ENCODE measurements at regions not wholly inside any gene's neighbourhood (a gene's known extent, or its start where the extent isn't known, plus 50 kb on each side); places are given as distances from the start of the nearest gene placed in this dataset.

DNA sequence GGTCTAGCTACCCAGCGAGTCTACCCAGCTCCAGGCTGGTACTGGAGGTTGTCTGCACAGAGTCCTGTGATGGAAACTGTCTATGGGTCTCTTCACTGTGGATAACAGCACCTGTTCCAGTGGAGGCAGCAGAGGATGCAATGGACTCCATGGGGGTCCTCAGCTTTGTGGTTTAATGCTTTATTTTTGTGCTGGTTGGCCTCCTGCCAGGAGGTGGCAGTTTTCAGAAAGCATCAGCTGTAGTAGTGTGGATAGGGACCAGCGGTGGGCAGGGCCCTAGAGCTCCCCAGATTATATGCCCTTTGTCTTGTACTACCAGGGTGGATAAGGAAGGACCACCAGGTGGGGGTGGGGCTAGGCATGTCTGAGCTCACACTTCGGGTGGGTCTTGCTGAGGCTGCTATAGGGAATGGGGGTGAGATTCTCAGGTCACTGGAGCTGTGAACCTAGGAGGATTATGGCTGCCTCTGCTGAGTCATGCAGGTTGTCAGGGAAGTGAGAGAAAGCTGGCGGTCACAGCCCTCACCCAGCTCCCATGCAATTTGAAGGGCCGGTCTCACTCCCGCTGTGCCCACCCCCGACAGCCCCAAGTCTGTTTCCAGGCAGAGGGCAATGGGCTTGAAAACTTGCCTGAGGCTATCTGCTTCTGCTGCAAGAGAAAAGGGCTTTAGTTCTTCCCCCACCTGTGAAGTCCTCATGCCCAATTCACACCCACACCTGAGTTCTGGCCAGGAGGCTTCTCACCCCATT, 397.1 kb downstream of the TLE1 start:
- ChIA-PET POLR2A (interaction anchor here (0.6 kb wide), 1 partner anchor 74 kb away, joined by 5 read pairs; no protein-coding TSS in a partner anchor), CTCF (no interaction called here)

More for the DNA sequence above, 397.1 kb downstream of the TLE1 start:
- no peak for ATAC-seq
- Histone ChIP-seq H4K20me1 (ENCODE audit: control insufficient read depth, insufficient read depth) (no peaks in the 10 kb centered on the region), H3K9ac (ENCODE audit: control insufficient read depth, insufficient read depth, low read length) (no peak overlapping the region), H3K27me3 (replicated peaks in 1 of 2; ENCODE audit: control insufficient read depth in 2 of 2, insufficient read depth in 2 of 2, low read length in 1 of 2) (no peaks in the 10 kb centered on the region), H3K79me2 (ENCODE audit: control insufficient read depth, insufficient read depth, low read length) (no peaks in the 10 kb centered on the region), H3K27ac (ENCODE audit: control insufficient read depth, insufficient read depth) (no peak overlapping the region), H3K9me3 (replicated peaks; ENCODE audit: control insufficient read depth, insufficient read depth, low read length) (no peaks in the 10 kb centered on the region), H3K4me2 (ENCODE audit: control insufficient read depth, insufficient read depth) (no peak overlapping the region), H3K36me3 (ENCODE audit: control insufficient read depth in 2 of 2, insufficient read depth in 2 of 2, low read length in 1 of 2) (no peaks in the 10 kb centered on the region), H3K4me3 (no peak overlapping the region), H3K4me1 (ENCODE audit: control insufficient read depth, insufficient read depth, low read length) (no peaks in the 10 kb centered on the region), H2AFZ (ENCODE audit: control insufficient read depth, low read depth, low read length) (no peak overlapping the region)
- ChIA-PET RAD21 (ENCODE audit: unreplicated experiment) (no interaction called here), SMC1A (ENCODE audit: uncharacterized antibody, unreplicated experiment) (no interaction called here)
- no peak for TF ChIP-seq NFXL1 (IDR thresholded peaks at IDR 0.05; ENCODE audit: borderline replicate concordance)
- TF ChIP-seq ZNF207 (IDR thresholded peaks at IDR 0.05; ENCODE audit: borderline replicate concordance): no peak
- TF ChIP-seq, protein P1, sequence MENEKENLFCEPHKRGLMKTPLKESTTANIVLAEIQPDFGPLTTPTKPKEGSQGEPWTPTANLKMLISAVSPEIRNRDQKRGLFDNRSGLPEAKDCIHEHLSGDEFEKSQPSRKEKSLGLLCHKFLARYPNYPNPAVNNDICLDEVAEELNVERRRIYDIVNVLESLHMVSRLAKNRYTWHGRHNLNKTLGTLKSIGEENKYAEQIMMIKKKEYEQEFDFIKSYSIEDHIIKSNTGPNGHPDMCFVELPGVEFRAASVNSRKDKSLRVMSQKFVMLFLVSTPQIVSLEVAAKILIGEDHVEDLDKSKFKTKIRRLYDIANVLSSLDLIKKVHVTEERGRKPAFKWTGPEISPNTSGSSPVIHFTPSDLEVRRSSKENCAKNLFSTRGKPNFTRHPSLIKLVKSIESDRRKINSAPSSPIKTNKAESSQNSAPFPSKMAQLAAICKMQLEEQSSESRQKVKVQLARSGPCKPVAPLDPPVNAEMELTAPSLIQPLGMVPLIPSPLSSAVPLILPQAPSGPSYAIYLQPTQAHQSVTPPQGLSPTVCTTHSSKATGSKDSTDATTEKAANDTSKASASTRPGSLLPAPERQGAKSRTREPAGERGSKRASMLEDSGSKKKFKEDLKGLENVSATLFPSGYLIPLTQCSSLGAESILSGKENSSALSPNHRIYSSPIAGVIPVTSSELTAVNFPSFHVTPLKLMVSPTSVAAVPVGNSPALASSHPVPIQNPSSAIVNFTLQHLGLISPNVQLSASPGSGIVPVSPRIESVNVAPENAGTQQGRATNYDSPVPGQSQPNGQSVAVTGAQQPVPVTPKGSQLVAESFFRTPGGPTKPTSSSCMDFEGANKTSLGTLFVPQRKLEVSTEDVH (IDR thresholded peaks at IDR 0.05; ENCODE audit: low read depth, partially characterized antibody): no peak
- no peak for TF ChIP-seq NFYB (IDR thresholded peaks at IDR 0.05; ENCODE audit: insufficient read depth, low read depth, low read length)
- TF ChIP-seq RBBP5 (conservative IDR thresholded peaks at IDR 0.05): no peak
- TF ChIP-seq CBX5 (IDR thresholded peaks at IDR 0.05; ENCODE audit: low read depth): no peak
- no peak for TF ChIP-seq GATAD2B (conservative IDR thresholded peaks at IDR 0.05; ENCODE audit: low read depth)
- TF ChIP-seq TBL1XR1 (IDR thresholded peaks at IDR 0.05; ENCODE audit: low read depth, low read length): no peak
- TF ChIP-seq IKZF1 (conservative IDR thresholded peaks at IDR 0.05): no peak
- no peak for TF ChIP-seq MYB (IDR thresholded peaks at IDR 0.05; ENCODE audit: borderline replicate concordance, low read depth, low read length)
- TF ChIP-seq RUNX3 (IDR thresholded peaks at IDR 0.05; ENCODE audit: low read length): no peak
- no peak for TF ChIP-seq BCL11A (IDR thresholded peaks at IDR 0.05; ENCODE audit: low read depth, low read length)
- no peak for TF ChIP-seq TCF3 (IDR thresholded peaks at IDR 0.05; ENCODE audit: borderline replicate concordance, insufficient read depth, low read depth, low read length)
- in situ Hi-C loops (cut with MboI): no loop called here
- intact Hi-C loops (cut with micrococcal nuclease; ENCODE audit: unreplicated experiment): no loop called here
- no peak for FAIRE-seq
- no TSS peak for BruUV-seq (replicated peaks)
- 40% methylated on average over 7 of the region's 7 CpGs for WGBS (ENCODE audit: insufficient coverage, insufficient replicate concordance, low lambda C conversion rate, missing lambda C conversion rate)
- no peak for DNase-seq (ENCODE audit: low read depth, low spot score)

Data from GM12878 (cell line).